ENCODE measurements at regions not wholly inside any gene's neighbourhood (a gene's known extent, or its start where the extent isn't known, plus 50 kb on each side); places are given as distances from the start of the nearest gene placed in this dataset.

- Mint-ChIP-seq H3K4me1 (ENCODE audit: unreplicated experiment) (peaks cover 37% of the 10 kb centered on the region), H3K4me3 (ENCODE audit: unreplicated experiment) (no peak overlapping the region), H3K27me3 (ENCODE audit: unreplicated experiment) (no peaks in the 10 kb centered on the region), H3K27ac (ENCODE audit: unreplicated experiment) (peak overlapping the region; percentile 48), H3K9me3 (ENCODE audit: unreplicated experiment) (no peaks in the 10 kb centered on the region), H3K36me3 (ENCODE audit: unreplicated experiment) (no peaks in the 10 kb centered on the region)
- DNase-seq (ENCODE audit: extremely low spot score, unreplicated experiment): no peak
- no peak for TF ChIP-seq CTCF (IDR thresholded peaks at IDR 0.05)
These were observed 50.0 kb upstream of the ABLIM1 start for GRCh38 chr10:114708084-114708483.

DNA sequence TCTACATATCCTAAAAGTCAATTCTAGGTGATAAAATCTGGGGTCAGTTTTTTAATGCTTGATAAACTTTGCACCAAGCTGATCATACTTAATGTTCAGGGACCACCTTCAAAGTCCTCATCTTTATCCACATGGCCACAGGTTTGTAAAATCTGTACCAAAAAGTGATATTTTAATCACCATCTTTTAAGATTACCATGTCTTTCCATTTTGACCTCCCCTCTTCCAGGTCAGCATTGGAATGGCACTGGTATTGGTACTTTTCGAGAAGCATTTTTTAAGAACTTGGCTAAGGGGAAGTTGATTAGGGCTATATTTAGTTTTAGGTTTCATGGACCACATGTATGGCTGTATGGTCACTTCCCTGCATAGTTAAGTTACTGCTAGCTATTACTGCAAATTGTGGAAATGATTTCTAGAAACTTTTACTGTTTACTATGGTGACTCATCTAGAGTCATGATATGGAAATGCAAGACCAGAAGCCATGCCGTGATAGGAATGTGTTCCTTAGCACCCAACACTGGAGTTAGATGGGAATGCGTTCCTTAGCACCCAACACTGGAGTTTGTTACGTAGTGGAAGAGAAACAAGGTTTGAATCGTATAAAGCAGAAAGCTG lies 50.8 kb upstream of the ABLIM1 start:
- H3K27me3 Mint-ChIP-seq (ENCODE audit: unreplicated experiment): no peaks in the 10 kb centered on the region
- H3K9me3 Mint-ChIP-seq (ENCODE audit: unreplicated experiment): no peaks in the 10 kb centered on the region
- H3K36me3 Mint-ChIP-seq (ENCODE audit: unreplicated experiment): no peaks in the 10 kb centered on the region
- no peak for TF ChIP-seq CTCF (IDR thresholded peaks at IDR 0.05)
- H3K4me1 Mint-ChIP-seq (ENCODE audit: unreplicated experiment): peaks cover 43% of the 10 kb centered on the region
- DNase-seq (ENCODE audit: extremely low spot score, unreplicated experiment): no peak
- H3K4me3 Mint-ChIP-seq (ENCODE audit: unreplicated experiment): no peak overlapping the region
- peak overlapping the region; percentile 48 for H3K27ac Mint-ChIP-seq (ENCODE audit: unreplicated experiment)

GRCh38 chr10:114709984-114710383 lies 51.9 kb upstream of the ABLIM1 start:
- no peaks in the 10 kb centered on the region for H3K9me3 Mint-ChIP-seq (ENCODE audit: unreplicated experiment)
- H3K36me3 Mint-ChIP-seq (ENCODE audit: unreplicated experiment): no peaks in the 10 kb centered on the region
- peaks cover 52% of the 10 kb centered on the region for H3K4me1 Mint-ChIP-seq (ENCODE audit: unreplicated experiment)
- DNase-seq (ENCODE audit: extremely low spot score, unreplicated experiment): no peak
- H3K27ac Mint-ChIP-seq (ENCODE audit: unreplicated experiment): no peak overlapping the region
- no peak for TF ChIP-seq CTCF (IDR thresholded peaks at IDR 0.05)
- H3K4me3 Mint-ChIP-seq (ENCODE audit: unreplicated experiment): no peak overlapping the region
- H3K27me3 Mint-ChIP-seq (ENCODE audit: unreplicated experiment): no peaks in the 10 kb centered on the region

- Mint-ChIP-seq H3K27me3 (ENCODE audit: unreplicated experiment) (no peaks in the 10 kb centered on the region), H3K9me3 (ENCODE audit: unreplicated experiment) (no peaks in the 10 kb centered on the region), H3K4me3 (ENCODE audit: unreplicated experiment) (no peak overlapping the region), H3K4me1 (ENCODE audit: unreplicated experiment) (peaks cover 62% of the 10 kb centered on the region), H3K36me3 (ENCODE audit: unreplicated experiment) (no peaks in the 10 kb centered on the region), H3K27ac (ENCODE audit: unreplicated experiment) (no peak overlapping the region)
- no peak for DNase-seq (ENCODE audit: extremely low spot score, unreplicated experiment)
- no peak for TF ChIP-seq CTCF (IDR thresholded peaks at IDR 0.05)
These were observed 53.2 kb upstream of the ABLIM1 start for GRCh38 chr10:114711176-114711868.

- peaks cover 63% of the 10 kb centered on the region for H3K4me1 Mint-ChIP-seq (ENCODE audit: unreplicated experiment)
- no peak overlapping the region for H3K4me3 Mint-ChIP-seq (ENCODE audit: unreplicated experiment)
- H3K36me3 Mint-ChIP-seq (ENCODE audit: unreplicated experiment): no peaks in the 10 kb centered on the region
- no peak for DNase-seq (ENCODE audit: extremely low spot score, unreplicated experiment)
- no peaks in the 10 kb centered on the region for H3K27me3 Mint-ChIP-seq (ENCODE audit: unreplicated experiment)
- TF ChIP-seq CTCF (IDR thresholded peaks at IDR 0.05): no peak
- no peak overlapping the region for H3K27ac Mint-ChIP-seq (ENCODE audit: unreplicated experiment)
- no peaks in the 10 kb centered on the region for H3K9me3 Mint-ChIP-seq (ENCODE audit: unreplicated experiment)
These were observed 53.8 kb upstream of the ABLIM1 start for GRCh38 chr10:114711869-114712250.

Data from osteocyte (in vitro differentiated cells).